ENCODE measurements at regions not wholly inside any gene's neighbourhood (a gene's known extent, or its start where the extent isn't known, plus 50 kb on each side); places are given as distances from the start of the nearest gene placed in this dataset.

DNA sequence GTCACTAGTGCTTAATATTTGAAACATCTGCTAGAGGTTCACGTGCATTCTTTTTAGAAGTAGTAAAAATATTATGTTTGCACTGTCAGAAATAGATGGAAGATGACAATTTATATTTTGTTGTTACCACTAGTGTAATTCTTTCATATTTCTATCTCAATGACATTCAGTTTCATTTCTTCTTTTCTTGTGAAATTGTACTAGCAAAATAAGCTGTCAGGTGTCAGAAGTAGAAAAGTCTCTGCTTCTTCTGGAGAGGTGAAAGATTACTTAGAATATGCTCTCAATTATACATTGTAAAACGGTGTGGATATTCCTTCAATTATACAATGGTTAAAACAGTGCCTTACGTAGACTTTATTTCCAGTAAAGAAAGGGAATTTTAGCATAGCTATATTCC is 395.4 kb downstream of the CSNK1G3 start:
- H3K4me1 ChIP-seq (ENCODE audit: control insufficient read depth, insufficient read depth, low read length) = no peaks in the 10 kb centered on the region
- intact Hi-C loops (cut with DNase I) = no loop called here
- no peak overlapping the region for H3K27ac ChIP-seq (ENCODE audit: low read length)
- DNase-seq (no peak), ATAC-seq (no peak)
- H3K9me3 ChIP-seq (ENCODE audit: control insufficient read depth, low read length) = no peaks in the 10 kb centered on the region
- no peak overlapping the region for H3K4me3 ChIP-seq (ENCODE audit: low read length)
- H3K27me3 ChIP-seq (ENCODE audit: control insufficient read depth, insufficient read depth) = no peaks in the 10 kb centered on the region
- WGBS = 94% methylated on average over 3 of the region's 3 CpGs

DNA sequence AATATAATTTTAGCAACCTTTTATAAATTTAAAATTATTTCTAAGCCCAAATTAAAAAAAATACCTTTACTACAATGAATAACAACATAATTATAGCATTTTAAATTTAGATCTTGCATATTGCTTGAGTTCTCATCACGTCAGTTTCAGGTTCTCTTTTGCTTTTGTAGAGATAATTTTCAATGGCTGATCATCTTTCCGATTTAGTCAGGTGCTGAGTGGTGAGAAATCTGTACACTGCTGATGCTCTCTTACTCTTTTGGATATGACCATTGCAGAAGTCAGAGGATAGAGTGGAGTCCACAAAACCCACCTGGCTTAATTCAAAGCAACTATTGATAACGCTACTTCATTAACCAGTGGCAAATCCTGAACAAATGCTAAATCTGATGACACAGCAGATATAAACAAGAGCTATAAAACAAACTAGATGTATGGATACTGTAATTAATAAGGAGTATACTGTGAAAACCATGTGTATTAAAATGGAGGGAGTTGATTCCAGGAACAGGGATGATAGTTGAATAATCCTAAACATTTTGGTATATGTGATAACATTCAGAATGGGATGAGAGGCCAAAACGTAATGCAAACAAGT is 394.8 kb downstream of the CSNK1G3 start:
- no peaks in the 10 kb centered on the region for H3K9me3 ChIP-seq (ENCODE audit: control insufficient read depth, low read length)
- WGBS = 91% methylated on average over 4 of the region's 4 CpGs
- ATAC-seq (no peak), DNase-seq (no peak)
- intact Hi-C loops (cut with DNase I) = no loop called here
- H3K27me3 ChIP-seq (ENCODE audit: control insufficient read depth, insufficient read depth) = no peaks in the 10 kb centered on the region
- no peak overlapping the region for H3K4me3 ChIP-seq (ENCODE audit: low read length)
- H3K4me1 ChIP-seq (ENCODE audit: control insufficient read depth, insufficient read depth, low read length) = no peaks in the 10 kb centered on the region
- no peak overlapping the region for H3K27ac ChIP-seq (ENCODE audit: low read length)

DNA sequence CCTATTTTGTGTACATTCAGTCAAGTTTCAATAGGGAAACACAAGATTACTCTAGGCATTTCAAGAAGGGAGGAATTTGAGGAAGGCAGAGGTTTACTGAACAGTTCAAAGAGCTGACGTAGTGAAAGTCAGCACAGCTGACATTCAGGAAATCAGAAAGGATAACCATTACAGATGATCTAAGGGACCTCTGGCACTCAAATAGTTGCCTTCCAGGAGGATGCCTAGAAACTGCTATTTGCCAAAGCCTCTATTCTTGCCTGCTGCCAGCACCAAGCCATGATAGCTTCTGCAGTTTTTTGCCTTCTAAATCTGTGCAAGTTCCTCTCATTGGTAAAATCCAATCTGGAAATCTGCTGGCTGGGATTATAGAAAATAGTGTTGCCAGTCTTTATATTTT is 373.1 kb downstream of the CSNK1G3 start:
- Histone ChIP-seq H3K27me3 (ENCODE audit: control insufficient read depth, insufficient read depth) (no peaks in the 10 kb centered on the region), H3K27ac (ENCODE audit: low read length) (no peak overlapping the region), H3K4me3 (ENCODE audit: low read length) (no peak overlapping the region), H3K4me1 (ENCODE audit: control insufficient read depth, insufficient read depth, low read length) (peaks cover under 1% of the 10 kb centered on the region), H3K9me3 (ENCODE audit: control insufficient read depth, low read length) (no peaks in the 10 kb centered on the region)
- DNase-seq = no peak
- WGBS = 50% methylated on average over 1 of the region's 1 CpG
- intact Hi-C loops (cut with DNase I) = no loop called here
- ATAC-seq = no peak

DNA sequence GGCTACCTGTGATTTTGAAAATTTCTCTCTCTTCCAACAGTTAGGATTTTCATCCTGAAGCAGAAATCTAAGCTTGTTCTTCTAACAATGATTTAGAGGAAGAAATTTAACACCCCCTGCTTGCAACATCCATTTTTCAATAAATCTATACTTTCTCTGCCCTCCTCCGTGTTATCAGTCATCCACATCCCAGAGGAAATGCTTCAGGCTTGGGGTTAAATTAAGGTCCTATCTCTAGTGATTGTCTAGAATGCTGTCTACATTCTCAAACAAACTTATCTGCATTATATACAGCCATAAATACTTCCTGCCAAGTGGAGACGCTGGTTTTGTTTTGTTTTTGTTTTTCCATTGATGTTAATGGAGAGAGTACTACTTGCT is 371.0 kb downstream of the CSNK1G3 start:
- Histone ChIP-seq H3K27ac (ENCODE audit: low read length) (no peak overlapping the region), H3K27me3 (ENCODE audit: control insufficient read depth, insufficient read depth) (no peaks in the 10 kb centered on the region), H3K9me3 (ENCODE audit: control insufficient read depth, low read length) (no peaks in the 10 kb centered on the region), H3K4me1 (ENCODE audit: control insufficient read depth, insufficient read depth, low read length) (peaks cover 2% of the 10 kb centered on the region), H3K4me3 (ENCODE audit: low read length) (peak overlapping the region; percentile 28)
- DNase-seq (no peak), ATAC-seq (no peak)
- intact Hi-C loops (cut with DNase I) = no loop called here
- WGBS = 12% methylated on average over 2 of the region's 2 CpGs

DNA sequence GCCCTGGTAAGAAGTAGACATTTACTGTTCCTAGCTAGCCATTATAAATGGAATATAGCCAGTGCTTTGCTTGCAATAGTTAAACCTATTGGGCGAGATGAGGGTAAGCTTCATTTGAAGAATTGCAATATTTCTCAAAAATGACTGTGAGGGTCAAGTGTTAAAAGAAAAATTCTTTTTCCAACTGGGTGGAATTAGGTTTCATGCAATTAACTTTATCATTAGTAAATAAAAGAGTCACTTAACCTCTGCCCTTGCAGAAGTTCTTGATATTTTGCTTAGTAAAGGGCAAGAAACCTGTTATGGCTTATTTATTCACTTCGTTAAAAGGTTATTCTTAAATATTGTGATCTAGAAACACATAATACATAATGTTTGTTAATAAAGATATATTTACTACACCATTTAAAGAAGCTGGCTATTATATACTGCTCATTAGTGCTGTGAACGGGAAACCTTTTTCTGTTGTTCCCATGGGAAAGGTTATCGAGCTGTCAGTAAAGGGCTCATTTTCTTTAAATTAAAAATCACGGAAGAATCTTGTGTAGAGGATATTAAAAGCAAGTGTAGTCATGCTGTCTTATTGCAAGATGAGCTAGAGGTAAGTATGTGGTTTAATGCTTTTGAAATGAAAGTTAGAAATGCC is 370.5 kb downstream of the CSNK1G3 start:
- no peak for ATAC-seq
- no peak for DNase-seq
- intact Hi-C loops (cut with DNase I) = no loop called here
- Histone ChIP-seq H3K9me3 (ENCODE audit: control insufficient read depth, low read length) (no peaks in the 10 kb centered on the region), H3K27me3 (ENCODE audit: control insufficient read depth, insufficient read depth) (no peaks in the 10 kb centered on the region), H3K4me3 (ENCODE audit: low read length) (peak overlapping the region; percentile 28), H3K4me1 (ENCODE audit: control insufficient read depth, insufficient read depth, low read length) (peaks cover 2% of the 10 kb centered on the region), H3K27ac (ENCODE audit: low read length) (no peak overlapping the region)
- WGBS = 35% methylated on average over 5 of the region's 5 CpGs

GRCh38 chr5:123881759-123882244 is 369.8 kb downstream of the CSNK1G3 start:
- intact Hi-C loops (cut with DNase I) = no loop called here
- H3K4me1 ChIP-seq (ENCODE audit: control insufficient read depth, insufficient read depth, low read length) = peaks cover 3% of the 10 kb centered on the region
- DNase-seq (no peak), ATAC-seq (peak in 1 of 2 donors; percentile 57)
- WGBS = 12% methylated on average over 6 of the region's 6 CpGs
- H3K4me3 ChIP-seq (ENCODE audit: low read length) = no peak overlapping the region
- no peaks in the 10 kb centered on the region for H3K27me3 ChIP-seq (ENCODE audit: control insufficient read depth, insufficient read depth)
- H3K9me3 ChIP-seq (ENCODE audit: control insufficient read depth, low read length) = no peaks in the 10 kb centered on the region
- H3K27ac ChIP-seq (ENCODE audit: low read length) = no peak overlapping the region

DNA sequence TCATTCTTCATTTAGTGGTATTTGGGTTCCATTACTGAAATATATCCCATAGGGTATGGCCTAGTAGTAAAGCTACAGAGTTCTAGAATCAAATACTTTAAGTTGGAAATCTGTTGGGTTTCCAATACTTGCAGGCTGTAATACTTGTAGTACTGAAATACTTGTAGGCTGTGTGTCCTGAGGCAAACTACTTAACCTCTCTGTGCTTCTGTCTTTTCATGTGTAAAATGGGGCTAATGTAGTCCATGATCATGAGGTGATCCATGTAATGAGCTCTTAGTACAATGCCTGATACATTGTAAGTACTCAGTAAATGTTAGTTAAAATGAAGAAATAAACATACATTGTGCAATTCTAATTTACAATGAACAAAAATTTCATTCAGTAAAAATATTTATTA is 368.9 kb downstream of the CSNK1G3 start:
- intact Hi-C loops (cut with DNase I) = no loop called here
- Histone ChIP-seq H3K27ac (ENCODE audit: low read length) (no peak overlapping the region), H3K27me3 (ENCODE audit: control insufficient read depth, insufficient read depth) (no peaks in the 10 kb centered on the region), H3K9me3 (ENCODE audit: control insufficient read depth, low read length) (no peaks in the 10 kb centered on the region), H3K4me3 (ENCODE audit: low read length) (no peak overlapping the region), H3K4me1 (ENCODE audit: control insufficient read depth, insufficient read depth, low read length) (peaks cover 4% of the 10 kb centered on the region)
- DNase-seq (no peak), ATAC-seq (no peak)

DNA sequence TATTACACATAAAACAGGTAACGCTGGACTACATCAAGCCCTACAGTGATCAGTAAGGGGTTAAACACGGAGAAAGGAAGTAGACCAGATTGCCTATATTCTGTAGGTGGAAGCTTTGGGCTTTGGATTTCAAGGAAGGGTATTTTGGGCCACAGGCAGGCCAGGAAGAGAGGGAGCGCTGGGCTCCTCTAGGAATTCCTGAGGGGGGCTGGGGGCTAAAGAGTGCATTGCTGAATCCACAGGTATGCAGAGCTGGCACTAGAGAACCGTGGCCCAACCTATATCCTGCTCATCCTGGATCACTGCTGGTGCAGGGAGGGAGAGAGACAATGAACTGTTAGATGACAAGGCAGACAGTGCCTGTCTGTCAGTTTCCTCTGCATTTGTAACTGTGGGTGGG is 367.1 kb downstream of the CSNK1G3 start:
- Histone ChIP-seq H3K27ac (ENCODE audit: low read length) (no peak overlapping the region), H3K4me3 (ENCODE audit: low read length) (no peak overlapping the region), H3K4me1 (ENCODE audit: control insufficient read depth, insufficient read depth, low read length) (peaks cover 12% of the 10 kb centered on the region), H3K9me3 (ENCODE audit: control insufficient read depth, low read length) (no peaks in the 10 kb centered on the region), H3K27me3 (ENCODE audit: control insufficient read depth, insufficient read depth) (no peaks in the 10 kb centered on the region)
- DNase-seq (no peak), ATAC-seq (no peak)
- intact Hi-C loops (cut with DNase I) = loop anchor here in 1 of 4 donors (10.0 kb wide), 1 partner anchor 134 kb away; no protein-coding TSS in a partner anchor
- 60% methylated on average over 4 of the region's 4 CpGs for WGBS

GRCh38 chr5:123876276-123876790 is 364.4 kb downstream of the CSNK1G3 start:
- no peak for ATAC-seq
- Histone ChIP-seq H3K4me1 (ENCODE audit: control insufficient read depth, insufficient read depth, low read length) (peaks cover 16% of the 10 kb centered on the region), H3K27me3 (ENCODE audit: control insufficient read depth, insufficient read depth) (no peaks in the 10 kb centered on the region), H3K27ac (ENCODE audit: low read length) (no peak overlapping the region), H3K9me3 (ENCODE audit: control insufficient read depth, low read length) (no peaks in the 10 kb centered on the region), H3K4me3 (ENCODE audit: low read length) (no peak overlapping the region)
- whole genome bisulfite sequencing = 87% methylated on average over 4 of the region's 4 CpGs
- intact Hi-C loops (cut with DNase I) = loop anchor here in 1 of 4 donors (10.0 kb wide), 1 partner anchor 132 kb away; no protein-coding TSS in a partner anchor
- DNase-seq = no peak

DNA sequence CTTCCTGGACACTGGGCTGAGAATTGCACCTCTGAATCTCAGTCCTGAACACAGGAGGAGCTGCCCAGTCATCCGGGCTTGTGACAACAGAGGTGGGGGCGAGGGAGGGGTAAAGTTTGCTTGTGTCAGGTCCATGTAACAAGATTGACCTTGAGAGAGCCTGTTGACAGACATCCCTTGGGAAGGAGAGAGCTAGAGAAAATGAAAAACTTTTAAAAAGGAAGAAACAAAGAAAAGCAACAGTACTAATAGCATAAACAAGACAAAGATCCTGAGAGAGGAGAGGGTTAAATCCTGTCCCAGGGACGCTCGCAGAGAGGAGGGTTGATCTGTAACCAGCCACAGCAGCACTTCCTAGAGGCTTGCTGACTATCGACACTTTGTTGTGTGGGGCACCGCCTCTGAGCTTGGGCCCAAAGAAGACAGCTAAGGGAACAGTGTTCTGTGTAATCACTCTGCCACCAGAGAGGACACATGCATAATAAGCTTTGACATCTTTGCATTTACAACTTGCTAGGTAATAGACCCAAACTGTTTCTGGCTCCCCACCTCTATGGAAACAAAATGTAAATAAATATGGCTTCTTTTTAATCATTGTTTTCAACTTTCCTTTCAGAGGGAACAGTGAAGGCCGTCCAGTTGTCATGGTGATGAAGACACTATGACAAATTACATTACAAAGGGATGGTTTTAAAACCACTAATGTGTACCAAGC is 363.7 kb downstream of the CSNK1G3 start:
- ATAC-seq = peak; percentile 85 to 86
- peaks cover 16% of the 10 kb centered on the region for H3K4me1 ChIP-seq (ENCODE audit: control insufficient read depth, insufficient read depth, low read length)
- intact Hi-C loops (cut with DNase I) = loop anchor here in 1 of 4 donors (10.0 kb wide), 1 partner anchor 131 kb away; no protein-coding TSS in a partner anchor
- peak; percentile 40 to 64 (median 53) for DNase-seq
- peak overlapping the region; percentile 93 for H3K27ac ChIP-seq (ENCODE audit: low read length)
- H3K27me3 ChIP-seq (ENCODE audit: control insufficient read depth, insufficient read depth) = no peaks in the 10 kb centered on the region
- no peak overlapping the region for H3K4me3 ChIP-seq (ENCODE audit: low read length)
- 16% methylated on average over 7 of the region's 7 CpGs for WGBS
- H3K9me3 ChIP-seq (ENCODE audit: control insufficient read depth, low read length) = no peaks in the 10 kb centered on the region

All from right cardiac atrium (tissue), 5 donors.